IPS-18c (cell line): ENCODE measurements at regions not wholly inside any gene's neighbourhood (a gene's known extent, or its start where the extent isn't known, plus 50 kb on each side); places are given as distances from the start of the nearest gene placed in this dataset.

Experiments
- H3K4me3 ChIP-seq: 2 replicates; pipeline ENCODE4 v1.7.0; 2013; ENCODE audit warnings: low read depth, mild to moderate bottlenecking, low read length, moderate library complexity; ENCODE audit not compliant: insufficient read depth
- H3K9me3 ChIP-seq: one replicate; pipeline ENCODE4 v1.6.1; 2013; ENCODE audit warnings: mild to moderate bottlenecking, low read length, moderate library complexity; ENCODE audit not compliant: control insufficient read depth, insufficient read depth

DNA sequence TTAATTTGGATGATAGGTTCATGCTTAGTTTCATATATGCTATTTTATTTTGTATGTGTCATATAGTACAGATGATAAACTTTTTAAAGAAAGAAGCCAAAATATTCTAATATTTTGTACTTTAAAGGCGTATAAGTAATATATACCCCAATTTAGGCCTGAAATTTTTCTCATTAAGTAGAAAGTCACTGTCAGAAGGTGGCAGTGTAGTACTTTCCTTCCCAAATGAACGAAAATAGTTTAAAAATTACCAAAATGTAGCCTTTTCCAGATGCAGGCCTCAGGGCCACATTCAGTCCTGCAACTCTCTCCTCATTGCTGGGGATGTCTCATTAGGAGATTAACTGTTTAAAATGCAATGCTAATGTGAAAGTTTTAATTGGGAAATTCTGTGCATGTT is 1263.6 kb downstream of the C4orf33 start:
- Histone ChIP-seq H3K9me3 (no peaks in the 10 kb centered on the region), H3K4me3 (no peak overlapping the region)

DNA sequence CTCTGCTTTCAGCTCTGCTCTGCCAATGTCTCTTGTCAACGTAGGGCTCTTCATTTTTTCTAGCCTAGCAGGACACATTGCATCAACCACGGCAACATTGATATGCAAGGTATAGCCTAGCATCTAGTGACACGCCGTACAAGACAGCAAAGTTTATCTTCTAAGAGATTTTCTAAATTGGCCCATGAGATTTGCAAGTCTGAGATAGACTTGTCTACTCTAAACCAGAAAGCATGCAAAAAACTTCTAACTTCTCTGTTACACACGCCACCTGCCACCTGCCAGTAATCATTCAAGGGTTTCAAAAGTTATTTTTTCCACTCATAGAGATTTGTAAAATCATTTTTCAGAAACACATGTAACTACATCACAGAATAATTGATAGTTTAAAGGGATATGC is 1265.7 kb downstream of the C4orf33 start:
- no peak overlapping the region for H3K4me3 ChIP-seq
- H3K9me3 ChIP-seq, result no peaks in the 10 kb centered on the region

DNA sequence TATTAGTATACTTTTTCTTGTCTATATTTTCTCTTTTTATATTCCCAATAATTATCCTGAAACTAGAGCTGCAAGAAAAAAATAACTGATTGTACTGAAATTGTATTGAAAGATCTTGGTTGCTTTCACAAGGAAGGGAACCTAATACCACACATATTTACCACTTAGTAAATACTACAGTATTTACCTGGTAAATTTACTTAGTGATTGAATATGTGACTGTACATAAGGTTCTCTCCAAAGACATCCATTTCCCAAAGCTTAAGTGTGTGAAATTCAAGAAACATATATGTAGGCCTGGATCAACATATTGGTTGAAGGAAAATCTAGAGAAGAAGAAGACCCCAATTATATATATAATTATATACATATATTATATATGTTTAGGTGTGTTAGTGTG is 1272.7 kb downstream of the C4orf33 start:
- Histone ChIP-seq H3K4me3 (no peak overlapping the region), H3K9me3 (no peaks in the 10 kb centered on the region)

DNA sequence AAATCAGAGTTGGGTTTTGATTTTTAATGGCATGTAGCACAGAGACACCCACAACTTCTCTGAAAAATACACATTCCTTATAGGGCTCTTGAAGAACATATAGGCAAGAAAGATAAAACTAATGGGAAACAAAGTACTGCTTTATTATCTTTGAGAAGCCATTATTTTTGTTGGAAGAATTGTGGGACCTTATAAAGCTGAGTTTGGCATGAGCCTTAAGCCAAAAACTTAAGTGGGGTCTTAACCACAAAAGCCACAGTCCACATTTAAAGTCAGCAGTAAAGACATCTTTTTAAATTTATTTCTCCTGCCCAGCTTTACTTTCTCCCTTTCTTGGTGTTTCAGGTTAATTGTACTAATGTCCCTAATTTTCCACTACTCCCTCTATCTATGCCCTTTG is 1297.3 kb downstream of the C4orf33 start:
- no peak overlapping the region for H3K4me3 ChIP-seq

DNA sequence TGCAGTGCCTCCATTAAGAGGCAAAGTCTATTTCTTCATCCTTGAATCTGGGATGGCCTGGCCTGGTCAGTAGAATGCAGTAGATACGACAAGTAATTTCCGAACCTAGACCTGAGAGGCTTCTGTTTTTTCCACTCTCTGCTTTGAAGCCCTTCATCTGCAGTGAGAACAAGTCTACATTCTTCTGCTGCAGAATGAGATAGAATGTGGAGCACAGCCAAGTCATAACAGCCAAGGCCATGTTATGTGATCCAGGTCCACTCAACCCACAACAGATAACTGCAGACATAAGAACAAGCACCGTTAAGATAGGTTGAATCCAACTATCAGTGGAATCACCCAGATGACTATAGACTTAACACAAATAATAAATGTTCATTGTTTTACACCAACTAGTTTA is 1297.7 kb downstream of the C4orf33 start:
- Histone ChIP-seq H3K4me3 (no peak overlapping the region), H3K9me3 (no peaks in the 10 kb centered on the region)

More for the DNA sequence above, 1297.3 kb downstream of the C4orf33 start:
- H3K9me3 ChIP-seq, result no peaks in the 10 kb centered on the region

DNA sequence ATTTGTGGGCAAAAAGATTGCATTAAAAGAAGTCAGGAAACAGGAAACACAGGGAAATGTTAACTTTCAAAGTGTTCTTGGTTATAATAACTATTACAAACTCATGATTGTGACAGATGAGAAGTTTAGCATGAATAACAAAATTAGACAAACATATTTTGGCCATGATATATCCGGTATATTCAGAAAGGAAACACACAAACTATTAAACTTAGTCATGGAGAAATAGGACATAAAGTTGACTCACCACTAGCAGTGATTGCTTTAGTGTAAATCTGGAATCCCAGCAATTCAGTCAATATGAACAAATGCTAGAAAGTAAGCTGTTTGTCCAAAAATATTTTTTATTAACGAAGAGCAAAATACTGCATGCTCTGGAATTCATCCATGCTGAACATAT is 1299.9 kb downstream of the C4orf33 start:
- no peak overlapping the region for H3K4me3 ChIP-seq
- no peaks in the 10 kb centered on the region for H3K9me3 ChIP-seq

DNA sequence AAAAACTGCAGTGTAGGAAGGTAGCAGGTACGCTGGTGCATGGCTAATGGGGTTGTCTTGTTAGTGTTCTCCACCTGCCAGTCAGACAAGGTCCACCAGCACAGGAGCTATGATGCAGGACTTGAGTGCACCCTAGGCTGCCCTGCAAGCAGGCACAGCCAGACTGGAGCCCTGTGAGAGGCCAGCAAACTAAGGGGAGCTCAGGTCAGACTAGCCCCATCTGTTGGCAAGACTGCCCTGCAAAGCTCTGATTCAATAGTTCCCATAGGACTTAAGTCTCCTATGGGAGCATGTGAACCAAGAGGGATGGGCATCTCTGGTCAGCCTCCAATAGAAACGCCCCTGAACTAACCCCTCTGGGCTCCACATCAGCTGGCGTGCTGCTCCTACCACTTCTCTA is 1307.3 kb downstream of the C4orf33 start:
- Histone ChIP-seq H3K4me3 (no peak overlapping the region), H3K9me3 (no peaks in the 10 kb centered on the region)

DNA sequence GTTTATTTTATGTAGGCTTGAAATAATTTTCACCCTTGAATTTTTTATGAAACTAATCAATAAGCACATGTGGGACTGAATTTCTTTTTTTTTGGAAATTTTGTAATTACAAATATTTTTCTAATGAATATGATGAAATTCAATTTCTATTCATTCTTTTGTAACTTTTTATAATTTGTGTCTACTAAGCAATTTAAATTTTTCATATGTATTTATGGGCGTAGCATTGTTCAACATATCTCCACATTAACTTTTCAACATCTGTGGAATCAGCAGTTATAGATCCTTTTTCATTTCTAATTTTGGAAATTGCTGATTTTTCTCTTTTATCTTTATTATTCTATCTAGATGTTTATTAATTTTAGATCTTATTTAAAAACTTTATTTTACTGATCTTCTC is 1320.3 kb downstream of the C4orf33 start:
- H3K9me3 ChIP-seq, result no peaks in the 10 kb centered on the region
- H3K4me3 ChIP-seq, result no peak overlapping the region

DNA sequence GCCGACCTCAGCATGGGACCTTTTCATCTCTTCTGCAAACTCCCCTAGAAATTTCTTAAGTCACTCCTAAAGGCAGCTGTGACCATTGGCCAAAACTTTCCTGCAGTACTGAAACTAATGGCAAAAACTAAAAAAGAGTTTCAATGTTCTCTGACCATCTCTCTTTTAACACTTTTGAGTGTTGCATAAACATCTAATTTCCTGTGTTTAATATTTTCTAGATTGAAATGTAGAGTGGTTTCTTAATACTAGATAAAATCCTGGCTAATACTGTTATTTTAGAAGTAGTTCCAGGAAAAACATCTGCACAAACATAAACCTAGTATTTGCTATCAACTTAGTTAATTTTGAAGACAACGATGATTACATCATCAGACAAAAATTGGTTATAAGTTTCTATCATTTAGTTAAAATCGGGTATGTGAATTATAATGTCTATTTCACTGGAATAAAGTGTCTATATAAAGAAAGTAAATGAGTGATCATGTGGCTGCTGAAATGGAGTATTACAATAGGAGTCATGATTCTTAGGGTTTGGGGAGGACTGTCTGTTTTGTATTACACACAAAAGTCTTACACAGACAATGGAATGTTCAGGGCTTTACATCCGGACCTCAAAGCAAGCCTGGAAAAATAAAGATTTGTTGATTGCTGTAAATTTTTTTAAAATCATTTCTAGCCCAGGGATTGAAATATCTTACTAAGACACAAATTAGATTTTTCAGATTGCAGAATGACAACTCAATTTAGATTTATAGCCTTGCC is 1323.4 kb downstream of the C4orf33 start:
- no peak overlapping the region for H3K4me3 ChIP-seq
- no peaks in the 10 kb centered on the region for H3K9me3 ChIP-seq

DNA sequence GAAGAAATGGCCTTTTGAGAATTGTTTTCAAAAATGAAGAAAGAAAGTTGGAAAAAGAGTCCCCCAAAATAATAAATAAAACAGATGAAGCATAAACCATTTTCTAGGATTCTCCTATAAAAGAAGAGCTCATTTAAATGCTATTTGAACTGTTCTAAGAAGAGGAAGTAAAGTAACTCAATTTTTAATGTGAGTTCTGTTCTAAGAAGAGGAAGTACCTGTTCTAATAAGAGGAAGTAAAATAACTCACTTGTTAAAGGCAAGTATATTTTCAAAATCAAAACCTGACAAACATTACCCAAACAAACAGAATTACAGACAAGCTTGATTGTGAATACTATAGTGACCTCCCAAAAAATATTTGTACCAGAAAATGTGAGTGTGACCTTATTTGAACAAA is 1326.3 kb downstream of the C4orf33 start:
- no peak overlapping the region for H3K4me3 ChIP-seq
- H3K9me3 ChIP-seq, result no peaks in the 10 kb centered on the region

DNA sequence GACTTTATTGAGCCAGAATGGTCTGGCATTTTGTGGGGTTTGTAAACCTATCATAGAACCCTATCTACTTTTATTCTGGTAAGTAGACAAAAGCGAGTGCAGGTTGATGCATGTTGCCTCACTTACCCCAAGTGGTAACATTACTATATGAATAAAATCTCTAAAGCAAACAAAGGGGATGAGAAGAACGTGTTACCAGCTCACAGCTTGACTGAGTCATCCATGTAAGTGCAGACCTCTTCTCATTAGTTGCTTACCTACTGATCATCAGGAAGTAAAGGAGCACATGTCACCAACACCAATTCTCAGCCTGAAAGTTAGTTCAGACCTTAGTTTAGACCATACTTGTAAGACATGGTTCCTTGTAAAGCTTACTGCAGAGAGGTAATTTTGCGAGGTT is 1328.3 kb downstream of the C4orf33 start:
- Histone ChIP-seq H3K9me3 (peaks cover 2% of the 10 kb centered on the region), H3K4me3 (no peak overlapping the region)

DNA sequence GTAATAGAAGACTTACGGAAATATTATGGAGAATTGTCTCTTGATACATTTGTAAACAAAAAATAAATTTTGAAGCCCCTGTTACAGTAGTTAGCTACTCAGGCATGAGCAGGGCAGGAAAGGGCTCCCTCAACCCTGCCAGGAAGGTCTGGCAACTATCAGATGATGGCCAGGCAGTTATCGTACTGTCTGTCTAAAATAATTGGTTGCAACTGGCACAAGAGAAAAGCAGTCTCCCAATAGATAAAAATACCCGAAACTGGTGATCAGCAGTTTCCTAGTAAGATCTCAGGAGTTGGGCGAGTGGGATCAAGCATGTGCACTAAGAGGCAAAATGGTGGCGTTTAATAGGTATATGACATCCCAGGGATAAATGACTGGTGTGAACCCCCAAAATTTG is 1336.3 kb downstream of the C4orf33 start:
- H3K9me3 ChIP-seq, result peaks cover 2% of the 10 kb centered on the region
- no peak overlapping the region for H3K4me3 ChIP-seq

DNA sequence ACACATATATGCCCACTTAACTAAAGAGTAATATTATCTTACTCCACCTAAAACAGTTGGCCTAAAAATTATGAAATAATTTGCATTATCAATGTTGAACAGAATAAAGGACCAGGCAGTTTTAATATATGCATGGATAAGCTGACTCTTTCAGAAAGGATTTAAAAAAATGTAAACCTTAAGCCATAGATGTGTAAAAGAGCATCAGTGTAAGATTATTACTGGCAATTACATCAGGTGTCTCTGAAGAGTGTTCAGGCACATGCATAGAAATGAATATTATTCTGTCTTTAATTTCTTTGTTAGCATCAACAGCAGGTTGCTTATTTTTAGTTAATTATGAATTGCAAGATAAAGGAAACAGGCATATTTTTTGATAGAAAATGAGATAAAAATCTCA is 1353.8 kb downstream of the C4orf33 start:
- Histone ChIP-seq H3K4me3 (no peak overlapping the region), H3K9me3 (no peaks in the 10 kb centered on the region)

DNA sequence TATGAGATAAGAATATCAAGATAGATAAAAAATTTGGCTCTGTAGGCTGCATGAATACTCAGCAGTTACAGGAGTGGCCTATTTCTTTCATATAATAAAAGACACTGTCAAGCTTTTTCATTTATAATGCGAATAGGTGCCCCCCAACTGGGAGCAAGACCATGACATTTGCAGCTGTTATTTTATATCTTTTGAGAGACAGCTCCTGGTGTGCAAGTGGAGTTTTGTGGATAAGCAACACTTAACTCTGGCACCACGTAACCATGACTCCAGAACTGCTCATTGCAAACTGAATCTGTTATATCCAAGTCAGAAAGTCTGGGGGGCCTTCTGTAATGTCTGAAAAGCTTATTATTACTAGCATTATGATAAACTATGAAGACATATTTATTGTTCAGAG is 1372.4 kb downstream of the C4orf33 start:
- no peaks in the 10 kb centered on the region for H3K9me3 ChIP-seq
- H3K4me3 ChIP-seq, result no peak overlapping the region

DNA sequence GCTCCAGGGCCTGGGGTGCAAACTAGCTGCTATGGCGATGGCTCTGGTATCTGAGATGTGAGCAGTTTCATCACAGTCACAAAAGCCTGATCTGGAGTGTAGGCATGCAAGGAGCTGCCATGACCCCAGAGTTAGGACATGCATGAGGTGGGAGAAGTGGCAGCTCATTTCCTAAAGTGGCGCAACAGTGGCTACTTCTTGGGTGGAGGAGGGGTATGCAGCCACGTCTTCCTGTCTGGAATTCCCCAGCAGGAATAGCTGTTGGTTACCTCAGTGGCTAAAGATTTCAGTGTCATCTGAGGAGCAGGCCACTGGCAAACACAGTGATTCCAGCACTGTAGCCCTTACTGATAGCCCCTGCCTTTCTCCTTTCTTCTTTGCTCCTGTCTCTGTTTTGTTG is 1382.5 kb downstream of the C4orf33 start:
- no peaks in the 10 kb centered on the region for H3K9me3 ChIP-seq
- H3K4me3 ChIP-seq, result no peak overlapping the region

DNA sequence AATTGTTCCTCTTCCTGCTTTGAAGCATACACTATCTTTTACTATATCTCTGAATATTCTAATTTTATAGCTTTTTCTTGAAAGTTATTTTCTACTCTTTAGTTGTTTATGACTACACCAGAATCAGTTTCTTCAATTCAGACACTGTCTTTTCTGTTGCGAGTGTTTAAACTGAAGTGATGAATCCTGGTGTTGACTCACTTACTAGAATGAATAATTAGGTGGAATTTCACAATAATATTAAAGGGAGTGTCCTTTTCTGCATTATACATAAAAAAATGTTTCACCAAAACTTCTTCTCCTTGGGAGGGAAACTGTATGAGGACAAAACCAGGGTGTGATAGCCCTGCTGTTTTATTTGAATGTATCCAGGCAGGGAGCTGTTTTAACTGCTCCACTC is 1383.1 kb downstream of the C4orf33 start:
- Histone ChIP-seq H3K4me3 (no peak overlapping the region), H3K9me3 (no peaks in the 10 kb centered on the region)

DNA sequence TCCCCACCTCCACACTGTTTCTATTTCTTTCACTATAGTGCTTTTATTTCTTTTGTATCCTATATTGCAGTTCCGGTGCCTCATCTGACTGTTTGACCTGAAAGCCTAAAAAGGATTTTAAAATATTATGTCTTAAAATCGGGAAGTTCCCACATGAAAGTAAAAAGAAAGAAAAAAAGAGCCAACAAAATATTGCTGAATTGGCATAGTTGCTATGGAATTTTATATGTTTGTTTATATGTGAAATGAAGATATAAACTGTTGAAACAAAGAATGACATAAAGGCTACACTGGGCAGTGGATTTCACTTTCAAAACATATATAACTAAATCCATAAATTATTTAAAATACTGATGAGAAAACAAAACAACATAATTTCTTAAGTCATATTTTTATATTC is 1383.7 kb downstream of the C4orf33 start:
- no peak overlapping the region for H3K4me3 ChIP-seq

DNA sequence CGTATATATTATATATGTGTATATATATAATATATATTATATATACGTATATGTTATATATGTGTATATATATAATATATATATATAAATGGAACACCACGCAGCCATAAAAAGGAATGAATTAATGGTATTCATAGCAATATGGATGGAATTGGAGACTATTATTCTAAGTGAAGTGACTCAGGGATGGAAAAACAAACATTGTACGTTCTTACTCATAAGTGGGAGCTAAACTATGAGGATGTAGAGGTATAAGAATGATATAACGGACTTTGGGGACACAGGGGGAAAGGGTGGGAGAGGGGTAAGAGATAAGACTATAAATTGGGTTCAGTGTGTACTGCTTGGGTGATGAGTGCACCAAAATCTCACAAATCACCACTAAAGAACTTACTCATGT is 1388.9 kb downstream of the C4orf33 start:
- Histone ChIP-seq H3K4me3 (no peak overlapping the region), H3K9me3 (no peaks in the 10 kb centered on the region)

More for the DNA sequence above, 1383.7 kb downstream of the C4orf33 start:
- H3K9me3 ChIP-seq, result no peaks in the 10 kb centered on the region

DNA sequence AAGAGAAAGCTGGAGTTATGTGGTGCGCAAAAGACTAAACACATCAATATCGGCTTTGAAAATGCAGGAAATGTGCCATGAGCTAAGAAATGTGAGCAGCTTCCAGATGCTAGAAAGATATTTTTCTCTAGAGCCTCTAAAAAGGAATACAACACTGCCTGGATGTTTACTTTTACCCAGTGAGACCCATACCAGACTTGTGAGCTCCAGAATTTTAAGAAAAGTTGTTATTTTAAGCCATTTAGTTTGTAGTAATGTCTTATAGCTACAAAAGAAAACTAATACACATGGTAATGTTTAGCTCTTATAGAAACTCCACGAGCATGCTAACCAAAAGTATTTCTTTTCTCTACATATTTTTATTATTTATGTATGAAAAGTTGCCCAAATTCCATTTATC is 1389.4 kb downstream of the C4orf33 start:
- H3K4me3 ChIP-seq, result no peak overlapping the region
- no peaks in the 10 kb centered on the region for H3K9me3 ChIP-seq
